Ovary (tissue), 3 donors: ENCODE measurements at regions not wholly inside any gene's neighbourhood (a gene's known extent, or its start where the extent isn't known, plus 50 kb on each side); places are given as distances from the start of the nearest gene placed in this dataset.

Source experiments
- EP300 ChIP-seq: sonication (generic); formaldehyde crosslinking; IDR thresholded peaks from one replicate; pipeline ENCODE4 v1.6.1; 2017; ENCODE audit warnings: antibody characterized with exemption
- POLR2A ChIP-seq: fragments of 450-650 bp; IDR thresholded peaks from one replicate; pipeline ENCODE4 v1.6.1; 2017; ENCODE audit warnings: antibody characterized with exemption, mild to moderate bottlenecking, moderate library complexity
- TF ChIP-seq, protein P1 (sequence below), 3 donors: fragments of 450-650 bp in 2 of 3; fragments of 200-600 bp in 1 of 3; IDR thresholded peaks; one replicate each; pipeline versions ENCODE4 v1.5.1 to v1.8.0; 2016 to 2022; ENCODE audit warnings: antibody characterized with exemption in 3 of 3, mild to moderate bottlenecking in 1 of 3
- donor health status: DM: no; HTN: no; CAD: no.

DNA sequence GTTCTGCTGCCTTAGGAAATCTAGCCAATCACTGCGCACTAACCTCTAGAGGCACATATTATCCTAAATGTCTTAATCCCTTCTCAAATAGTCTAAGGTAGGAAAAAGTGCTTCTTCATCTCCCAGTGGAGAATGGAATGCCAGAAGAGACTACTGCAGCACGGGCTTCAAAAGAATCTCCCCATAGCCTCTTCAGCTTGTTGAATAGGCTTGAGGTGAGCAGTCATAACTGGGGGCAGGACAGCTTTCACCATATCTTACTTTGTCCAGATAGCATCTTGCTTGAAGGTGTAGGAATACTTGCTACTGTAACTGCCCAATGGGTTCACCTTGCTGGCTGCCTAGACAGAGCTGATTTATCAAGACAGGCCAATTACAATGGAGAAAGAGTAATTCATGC is 88.8 kb downstream of the MBL2 start:
- TF ChIP-seq, protein P1, sequence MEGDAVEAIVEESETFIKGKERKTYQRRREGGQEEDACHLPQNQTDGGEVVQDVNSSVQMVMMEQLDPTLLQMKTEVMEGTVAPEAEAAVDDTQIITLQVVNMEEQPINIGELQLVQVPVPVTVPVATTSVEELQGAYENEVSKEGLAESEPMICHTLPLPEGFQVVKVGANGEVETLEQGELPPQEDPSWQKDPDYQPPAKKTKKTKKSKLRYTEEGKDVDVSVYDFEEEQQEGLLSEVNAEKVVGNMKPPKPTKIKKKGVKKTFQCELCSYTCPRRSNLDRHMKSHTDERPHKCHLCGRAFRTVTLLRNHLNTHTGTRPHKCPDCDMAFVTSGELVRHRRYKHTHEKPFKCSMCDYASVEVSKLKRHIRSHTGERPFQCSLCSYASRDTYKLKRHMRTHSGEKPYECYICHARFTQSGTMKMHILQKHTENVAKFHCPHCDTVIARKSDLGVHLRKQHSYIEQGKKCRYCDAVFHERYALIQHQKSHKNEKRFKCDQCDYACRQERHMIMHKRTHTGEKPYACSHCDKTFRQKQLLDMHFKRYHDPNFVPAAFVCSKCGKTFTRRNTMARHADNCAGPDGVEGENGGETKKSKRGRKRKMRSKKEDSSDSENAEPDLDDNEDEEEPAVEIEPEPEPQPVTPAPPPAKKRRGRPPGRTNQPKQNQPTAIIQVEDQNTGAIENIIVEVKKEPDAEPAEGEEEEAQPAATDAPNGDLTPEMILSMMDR (IDR thresholded peaks at IDR 0.05) = no peak
- TF ChIP-seq EP300 = no peak
- no peak for TF ChIP-seq POLR2A
